NCI-H345 treated with DMSO at 0.1 percent for 48 hours (cell line): ENCODE measurements at regions not wholly inside any gene's neighbourhood (a gene's known extent, or its start where the extent isn't known, plus 50 kb on each side); places are given as distances from the start of the nearest gene placed in this dataset.
"Not testable (repeated sequence)": the region's sequence is repeated elsewhere in the genome, so short reads cannot be mapped to it uniquely, and the experiment has no call there.

Source experiments
- DNase-seq: peaks from one replicate; lab custom pipeline; 2025; ENCODE audit not compliant: unreplicated experiment; lab: John Stamatoyannopoulos, UW

DNA sequence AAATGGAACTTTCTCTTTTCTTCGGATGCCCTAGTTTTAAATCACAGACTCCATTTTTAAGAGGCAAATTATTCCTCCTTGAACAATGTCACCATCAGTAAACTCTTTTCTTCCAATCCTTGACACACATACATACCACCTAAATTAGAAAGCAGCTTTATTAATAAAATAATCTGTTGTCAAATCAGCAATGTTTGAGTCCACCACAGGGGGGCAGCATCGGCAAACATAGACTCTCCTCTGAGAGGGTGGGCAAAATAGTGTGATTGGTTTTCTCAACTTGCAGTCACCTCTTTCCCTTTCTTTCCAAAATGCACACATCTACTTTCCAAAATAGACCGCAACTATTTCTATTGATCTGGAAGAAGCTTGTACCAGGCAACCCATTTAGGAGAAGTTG lies 438.4 kb upstream of the OR4E1 start:
- DNase-seq = no peak

DNA sequence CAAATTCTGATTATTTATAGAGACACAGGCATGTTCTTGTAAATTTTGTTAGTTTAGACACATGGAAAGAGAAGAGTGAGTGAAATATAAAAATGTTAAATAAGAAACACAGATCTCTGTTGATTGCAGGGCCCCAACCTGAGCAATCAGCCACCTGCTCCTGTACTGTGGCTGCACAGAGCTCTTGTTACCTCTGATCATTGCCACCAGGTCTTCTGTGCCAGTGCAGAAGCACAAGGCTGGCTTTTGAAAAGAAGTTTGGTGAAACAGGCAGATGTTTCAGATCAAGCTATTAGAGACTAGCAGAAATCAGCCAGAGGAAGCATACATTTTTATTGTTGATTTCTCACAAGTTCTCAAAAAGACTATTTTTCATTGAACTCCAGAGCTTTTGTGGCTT lies 434.1 kb upstream of the OR4E1 start:
- no peak for DNase-seq

DNA sequence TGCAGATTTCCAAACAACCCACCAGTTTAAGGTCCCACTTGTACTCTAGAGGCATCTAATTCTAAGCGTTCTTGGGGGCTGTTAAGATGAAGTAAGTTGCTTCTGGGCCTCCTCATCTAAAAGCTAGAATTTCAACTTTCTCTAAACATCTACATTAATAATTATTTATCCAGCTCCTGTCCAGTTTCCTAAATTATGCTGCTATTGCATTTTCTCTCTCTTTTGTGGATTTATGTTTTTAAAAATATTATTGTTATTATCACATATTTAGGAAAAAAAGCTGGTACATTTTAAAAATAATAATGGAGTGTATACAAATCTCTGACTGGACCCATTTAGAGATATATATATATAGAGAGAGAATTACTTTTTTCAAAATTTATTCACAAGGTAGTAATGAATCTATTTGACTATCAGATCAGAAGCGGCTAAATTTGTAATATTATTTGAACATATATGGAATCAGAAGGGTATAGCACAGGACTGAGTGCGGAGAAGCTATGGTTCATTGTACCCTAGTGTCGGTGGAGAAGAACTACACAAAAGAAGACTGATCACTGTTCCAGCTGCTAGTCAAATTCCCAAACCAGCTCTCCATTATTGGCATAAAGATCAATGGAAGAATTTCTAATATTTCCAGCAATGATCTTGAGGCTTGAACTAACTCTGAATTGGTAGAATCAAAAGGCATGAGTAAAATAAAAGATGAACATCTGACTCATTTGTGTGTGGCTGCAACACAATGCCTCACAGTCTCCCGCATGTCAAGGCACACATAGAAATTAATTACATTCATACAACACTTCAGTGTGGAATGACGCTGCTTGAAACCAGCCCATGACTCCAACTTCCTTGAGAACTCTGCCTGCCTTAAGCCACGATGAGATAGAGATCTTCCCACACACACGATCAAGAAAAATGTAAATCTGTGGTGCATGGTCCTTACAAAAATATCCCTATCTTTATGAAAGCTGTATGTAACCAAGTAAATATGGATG lies 433.4 kb upstream of the OR4E1 start:
- DNase-seq = no peak

DNA sequence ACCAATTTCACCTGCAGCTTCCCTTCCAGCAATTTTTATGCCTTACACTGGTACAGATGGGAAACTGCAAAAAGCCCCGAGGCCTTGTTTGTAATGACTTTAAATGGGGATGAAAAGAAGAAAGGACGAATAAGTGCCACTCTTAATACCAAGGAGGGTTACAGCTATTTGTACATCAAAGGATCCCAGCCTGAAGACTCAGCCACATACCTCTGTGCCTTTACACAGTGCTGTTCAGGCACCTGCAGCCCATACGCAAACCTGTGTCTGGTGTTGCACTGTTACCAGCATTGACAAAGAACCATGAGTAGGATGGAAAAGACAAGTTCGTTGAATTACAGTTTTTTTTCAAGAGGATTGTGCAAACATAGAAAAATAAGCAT lies 432.0 kb upstream of the OR4E1 start:
- no peak for DNase-seq

DNA sequence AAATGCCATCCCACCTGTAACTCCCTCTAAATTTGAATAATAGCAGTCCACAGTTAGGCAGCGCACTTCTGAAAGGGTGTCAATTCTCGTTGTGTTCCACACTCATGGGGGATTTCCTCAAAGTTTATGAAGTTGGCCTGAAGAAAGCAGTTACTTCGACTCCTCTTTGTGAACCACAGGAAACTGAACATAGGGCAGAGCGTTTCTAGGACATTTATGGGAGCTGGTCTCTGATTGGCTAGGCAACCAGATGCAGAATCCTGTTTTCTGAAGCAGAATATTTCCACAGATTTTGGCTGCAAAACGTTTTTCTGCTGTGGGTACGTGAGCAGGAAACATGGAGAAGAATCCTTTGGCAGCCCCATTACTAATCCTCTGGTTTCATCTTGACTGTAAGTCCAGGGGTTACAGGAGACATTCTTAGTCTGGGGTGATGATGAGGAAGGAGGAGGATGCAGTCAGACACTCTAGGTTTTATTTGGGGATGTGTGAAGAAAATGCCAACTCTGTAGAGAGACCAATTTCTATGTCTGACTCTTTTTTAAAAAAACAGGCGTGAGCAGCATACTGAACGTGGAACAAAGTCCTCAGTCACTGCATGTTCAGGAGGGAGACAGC lies 431.5 kb upstream of the OR4E1 start:
- DNase-seq = no peak

DNA sequence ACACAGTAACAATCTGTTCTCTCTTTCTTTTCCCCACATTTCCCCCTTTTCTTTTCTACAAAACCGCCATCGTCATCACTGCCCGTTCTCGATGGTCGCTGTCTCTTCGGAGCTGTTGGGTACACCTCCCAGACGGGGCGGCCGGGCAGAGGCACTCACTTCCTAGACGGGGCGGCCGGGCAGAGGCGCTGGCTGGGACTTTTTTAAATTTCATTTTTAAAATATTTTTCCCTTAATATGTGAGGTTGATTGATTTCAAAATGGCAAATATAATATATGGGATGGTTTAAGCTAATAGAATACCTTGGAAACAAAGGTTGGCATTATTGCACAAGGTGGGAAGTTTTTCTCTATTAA lies 427.1 kb upstream of the OR4E1 start:
- not testable (repeated sequence) for DNase-seq

DNA sequence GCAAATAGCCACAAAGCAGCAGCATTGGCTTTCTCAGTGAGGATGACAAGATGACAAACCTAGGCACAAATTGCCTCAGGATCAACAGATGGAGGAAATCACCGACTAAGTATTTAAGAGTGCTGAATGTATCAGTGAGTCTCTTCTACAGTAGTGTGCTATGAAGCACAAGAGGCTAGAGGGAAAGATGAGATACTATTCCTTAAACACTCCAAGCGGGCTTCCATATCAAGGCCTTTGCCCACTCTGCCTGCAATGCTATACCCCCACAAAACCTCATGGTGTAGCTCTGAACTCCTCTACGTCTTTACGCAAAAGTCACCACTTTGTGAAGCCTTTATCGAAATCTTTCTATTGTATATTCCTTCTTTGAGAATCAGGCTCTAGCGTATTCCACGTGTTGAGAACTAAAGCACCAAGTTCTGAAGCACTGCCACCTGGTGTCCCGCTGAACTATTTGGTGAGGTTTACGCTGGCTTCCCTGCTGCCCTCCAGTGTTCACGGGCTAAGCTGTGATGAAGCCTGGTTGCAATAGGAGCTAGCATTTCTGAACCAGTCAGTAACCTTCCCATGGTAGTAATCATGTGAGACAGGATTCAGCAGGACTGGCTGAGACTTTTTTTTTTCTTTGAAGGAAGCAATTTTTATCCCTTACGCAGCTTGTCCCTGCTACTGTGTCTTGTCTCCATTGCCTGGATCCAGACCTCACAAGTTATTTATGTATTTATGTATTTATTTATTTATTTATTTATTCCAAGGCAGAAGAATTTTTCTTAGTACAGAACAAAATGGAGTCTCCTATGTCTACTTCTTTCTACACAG lies 426.5 kb upstream of the OR4E1 start:
- DNase-seq = no peak

DNA sequence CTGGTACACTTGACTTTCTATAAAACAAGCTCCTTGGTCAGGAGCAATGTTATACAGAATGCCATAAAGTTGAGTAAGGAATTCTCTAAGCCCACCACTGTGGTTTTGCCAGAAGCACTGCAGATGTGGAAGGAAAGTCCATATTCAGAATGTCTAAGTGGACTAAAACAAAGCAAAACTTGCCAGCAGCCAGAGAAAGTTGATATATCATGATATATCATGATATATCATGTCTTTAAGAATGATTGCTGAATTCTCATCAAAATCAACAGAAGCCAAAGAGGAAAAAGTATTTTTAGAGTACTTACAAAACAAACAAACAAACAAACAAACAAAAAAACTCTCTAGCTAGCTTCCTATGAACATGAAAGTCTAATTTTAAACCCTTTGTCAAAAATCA lies 424.8 kb upstream of the OR4E1 start:
- no peak for DNase-seq

DNA sequence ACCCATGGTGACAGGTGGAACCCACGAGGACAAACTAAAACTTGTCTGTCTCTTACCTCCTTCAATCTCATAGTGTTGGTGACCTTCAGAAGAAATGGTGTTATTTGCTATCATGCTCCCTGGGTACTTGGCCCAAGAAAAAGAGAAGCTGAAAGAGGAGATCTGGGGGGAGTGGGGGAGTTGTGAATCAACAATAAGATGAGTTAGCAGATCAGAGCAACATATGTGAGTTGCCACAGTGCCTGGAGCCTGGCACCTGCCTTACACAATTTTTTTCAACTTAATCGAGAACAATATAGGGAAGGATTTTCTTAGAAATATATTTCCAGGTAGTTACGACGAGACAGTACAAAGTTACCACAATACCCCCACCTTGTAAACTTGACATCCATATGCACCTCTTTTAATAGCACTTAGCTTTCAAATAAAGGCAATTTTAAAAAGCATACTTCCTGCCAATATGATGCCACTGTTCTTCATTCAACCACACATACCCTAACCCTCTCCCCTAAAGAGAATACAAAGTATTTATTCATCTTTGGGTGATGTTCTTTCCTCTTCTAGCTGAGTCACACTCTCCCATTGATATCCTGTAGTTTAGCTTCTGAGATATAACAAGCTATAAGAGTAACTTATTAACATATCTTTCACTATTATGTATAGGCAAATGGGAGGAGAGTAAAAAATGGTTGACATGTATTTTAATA lies 424.1 kb upstream of the OR4E1 start:
- no peak for DNase-seq

DNA sequence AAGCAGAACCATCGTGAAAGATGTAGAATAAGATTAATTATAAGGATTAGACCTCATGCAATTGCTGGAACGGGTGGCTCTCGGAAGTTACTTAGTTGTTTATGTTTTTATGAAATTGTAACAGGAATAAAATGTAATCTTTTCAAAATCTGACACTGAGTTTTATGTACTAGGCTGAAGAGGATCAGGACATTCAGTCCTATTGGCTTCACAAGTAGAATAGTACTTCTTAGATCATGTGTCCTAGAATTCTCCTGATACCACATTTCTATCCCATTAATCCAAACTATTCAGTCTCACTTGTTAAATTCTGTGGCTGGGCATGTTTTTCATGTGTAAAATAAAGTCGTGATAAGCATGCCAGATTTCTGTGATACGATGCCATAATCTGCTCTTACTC lies 423.5 kb upstream of the OR4E1 start:
- no peak for DNase-seq

DNA sequence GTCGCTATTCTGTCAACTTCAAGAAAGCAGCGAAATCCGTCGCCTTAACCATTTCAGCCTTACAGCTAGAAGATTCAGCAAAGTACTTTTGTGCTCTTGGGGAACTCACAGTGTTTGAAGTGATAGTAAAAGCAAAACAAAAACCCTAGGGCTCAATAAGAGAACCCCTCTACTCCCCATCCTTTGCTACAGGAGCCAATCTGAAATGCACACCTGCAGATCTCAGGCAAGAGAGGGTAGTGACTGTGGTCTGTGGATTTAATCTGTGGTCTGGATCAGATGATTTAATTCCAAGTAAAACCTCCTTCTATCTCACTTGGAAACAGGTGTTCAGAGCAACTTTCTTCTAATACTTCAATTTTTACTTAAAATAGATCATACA lies 422.9 kb upstream of the OR4E1 start:
- DNase-seq = no peak

DNA sequence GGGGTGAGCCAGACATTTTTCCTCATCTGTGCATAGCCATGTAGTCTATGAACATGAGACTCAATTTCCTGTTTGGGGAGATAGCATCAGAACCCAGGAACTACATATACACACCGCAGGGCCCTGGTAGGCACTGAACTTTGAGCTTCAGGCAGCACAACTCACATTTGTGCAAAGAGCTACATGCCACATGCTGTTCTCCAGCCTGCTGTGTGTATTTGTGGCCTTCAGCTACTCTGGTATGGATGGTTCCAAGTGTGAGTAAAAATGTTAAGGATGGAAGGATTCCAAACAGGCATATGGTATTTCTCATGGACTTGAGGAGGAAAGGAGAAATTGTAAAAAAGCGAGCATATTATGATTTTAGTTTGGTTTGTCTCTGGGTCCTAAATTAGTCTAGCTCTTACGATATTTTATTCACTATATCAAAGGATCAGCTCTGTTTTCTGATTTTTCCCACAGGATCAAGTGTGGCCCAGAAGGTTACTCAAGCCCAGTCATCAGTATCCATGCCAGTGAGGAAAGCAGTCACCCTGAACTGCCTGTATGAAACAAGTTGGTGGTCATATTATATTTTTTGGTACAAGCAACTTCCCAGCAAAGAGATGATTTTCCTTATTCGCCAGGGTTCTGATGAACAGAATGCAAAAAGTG lies 422.4 kb upstream of the OR4E1 start:
- DNase-seq = no peak

DNA sequence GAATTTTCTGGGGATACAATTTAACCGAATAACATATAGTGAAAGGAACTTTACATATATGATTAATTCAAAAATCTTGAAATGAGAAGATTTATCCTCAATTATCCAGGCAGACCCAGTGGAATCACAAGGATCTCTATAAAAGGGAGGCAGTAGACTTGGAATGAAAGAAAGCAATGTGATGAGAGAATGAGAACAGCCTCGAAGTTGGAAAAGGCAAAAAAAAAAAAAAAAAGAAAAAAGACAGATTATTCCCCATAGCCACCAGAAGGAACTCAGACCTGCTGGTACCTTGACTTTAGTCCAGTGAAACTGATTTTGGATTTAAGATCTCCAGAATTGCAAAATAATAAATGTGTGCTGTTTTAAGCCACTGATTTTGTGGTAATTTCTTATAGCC lies 416.3 kb upstream of the OR4E1 start:
- DNase-seq = no peak

DNA sequence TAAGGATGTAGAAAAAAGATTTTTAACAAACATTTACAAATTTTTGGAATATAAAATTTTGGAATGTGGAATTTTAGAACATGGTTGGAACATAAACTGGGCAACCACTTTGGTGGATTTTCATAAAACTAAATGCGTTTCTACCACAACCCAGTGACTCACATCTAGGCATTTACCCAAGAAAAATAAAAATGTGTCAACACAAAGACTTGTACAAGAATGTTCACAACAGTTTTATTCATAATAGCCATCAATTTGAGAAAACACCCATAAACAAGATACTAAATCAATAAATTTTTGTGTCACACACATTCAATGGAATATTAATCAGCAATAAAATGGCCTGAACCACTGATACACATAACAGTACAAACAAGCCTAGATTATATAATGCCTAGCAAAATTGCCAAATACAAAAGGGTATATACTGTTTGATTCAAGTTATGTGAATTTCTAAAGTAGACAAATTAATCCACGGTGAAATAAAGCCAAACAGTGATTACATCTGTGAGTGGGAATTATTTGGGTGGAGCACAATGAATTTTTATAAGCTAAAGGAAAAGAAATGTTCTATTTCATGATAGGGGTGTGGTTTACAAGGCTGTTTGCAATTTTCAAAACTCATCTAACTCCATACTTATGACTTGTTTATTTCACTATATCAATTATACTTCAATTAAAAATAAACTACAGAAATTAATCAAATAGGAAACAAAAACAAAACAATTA lies 415.2 kb upstream of the OR4E1 start:
- no peak for DNase-seq

DNA sequence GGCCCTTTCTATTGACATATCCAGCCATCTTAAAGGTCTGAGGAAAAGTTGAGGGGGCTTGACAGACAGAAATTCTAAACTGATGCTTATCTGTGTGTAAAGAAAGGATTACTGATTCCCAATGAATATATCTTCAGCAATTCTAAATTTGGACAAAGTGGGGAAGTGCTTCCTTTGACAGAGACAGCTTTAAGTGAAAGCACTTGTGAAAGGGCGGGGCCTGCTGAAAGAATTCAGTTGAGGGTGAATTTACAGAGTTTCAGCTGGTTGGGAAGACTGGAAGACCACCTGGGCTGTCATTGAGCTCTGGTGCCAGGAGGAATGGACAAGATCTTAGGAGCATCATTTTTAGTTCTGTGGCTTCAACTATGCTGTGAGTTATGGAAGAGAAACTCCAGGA lies 412.5 kb upstream of the OR4E1 start:
- DNase-seq = no peak

DNA sequence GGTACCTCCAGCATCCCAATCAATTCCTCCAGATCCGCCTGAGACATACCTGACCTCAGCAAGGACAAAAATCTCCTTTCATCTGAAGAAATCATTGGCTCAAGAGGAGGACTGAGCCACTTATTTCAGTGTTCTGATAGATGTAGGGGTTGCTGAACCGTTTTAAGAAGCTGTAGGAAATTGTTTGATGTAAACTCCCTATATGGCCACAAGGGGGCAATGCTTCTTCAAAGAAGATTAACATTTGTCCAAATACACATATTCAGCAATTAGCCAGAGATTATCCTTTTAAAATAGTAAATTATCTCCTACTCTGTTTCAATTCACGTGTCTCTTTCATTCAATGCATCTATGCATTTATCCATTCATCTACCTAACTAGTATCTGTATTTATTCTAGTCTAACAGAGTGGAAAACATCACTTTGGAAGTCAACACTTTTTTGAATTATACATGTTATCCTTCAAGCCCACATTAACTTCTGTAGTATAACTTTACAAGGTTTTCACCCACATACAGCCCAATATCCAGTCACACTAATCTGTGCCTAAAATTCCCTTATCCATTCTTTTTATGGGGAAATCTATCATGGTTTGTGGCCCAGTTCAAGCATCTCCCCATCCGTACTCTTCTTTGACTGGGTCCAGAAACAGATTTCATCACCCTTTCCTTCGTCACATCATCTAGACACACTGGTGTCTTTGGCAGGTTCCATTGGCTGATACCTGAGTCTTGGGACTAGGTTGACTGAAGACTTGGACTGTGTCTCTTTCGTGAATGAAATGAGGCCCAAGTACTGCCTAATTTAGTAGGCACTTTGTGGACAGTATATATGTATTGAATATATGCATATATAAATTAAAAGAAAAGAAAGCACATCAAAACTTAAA lies 411.0 kb upstream of the OR4E1 start:
- DNase-seq = peak; percentile 33

DNA sequence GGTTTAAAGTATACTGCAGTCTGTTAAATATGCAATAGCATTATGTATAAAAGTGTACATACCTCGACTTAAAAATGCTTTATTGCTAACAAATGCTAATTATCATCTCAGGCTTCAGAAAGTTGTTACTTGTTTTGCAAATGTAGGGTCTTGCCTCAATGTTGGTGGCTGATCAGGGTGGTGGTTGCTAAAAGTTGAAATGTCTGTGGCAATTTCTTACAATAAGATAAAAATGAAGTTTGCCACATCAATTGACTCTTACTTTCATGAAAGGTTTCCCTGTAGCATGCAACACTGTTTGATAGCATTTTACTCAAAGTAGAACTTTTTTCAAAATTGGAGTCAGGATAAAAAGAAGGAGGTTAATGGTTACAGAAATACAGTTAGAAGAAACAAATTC lies 407.7 kb upstream of the OR4E1 start:
- no peak for DNase-seq

DNA sequence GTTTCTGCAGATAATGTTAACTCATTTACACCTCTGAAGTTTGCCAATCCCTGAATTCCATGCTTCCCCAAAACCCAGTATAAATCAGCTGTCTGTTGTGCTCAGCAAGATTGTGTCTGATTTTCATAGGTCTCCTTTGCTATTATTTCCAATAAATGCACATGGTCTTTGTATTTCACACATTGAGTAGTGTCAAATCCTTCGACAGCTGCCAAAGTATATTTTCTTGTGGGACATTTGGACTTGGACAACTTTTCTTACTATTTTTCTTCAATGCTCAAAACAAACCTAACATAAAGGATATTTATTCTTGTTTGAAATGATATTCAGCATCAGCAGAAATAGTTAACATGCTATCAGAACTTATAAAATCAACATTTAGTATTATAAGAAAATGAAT lies 406.1 kb upstream of the OR4E1 start:
- DNase-seq = no peak

DNA sequence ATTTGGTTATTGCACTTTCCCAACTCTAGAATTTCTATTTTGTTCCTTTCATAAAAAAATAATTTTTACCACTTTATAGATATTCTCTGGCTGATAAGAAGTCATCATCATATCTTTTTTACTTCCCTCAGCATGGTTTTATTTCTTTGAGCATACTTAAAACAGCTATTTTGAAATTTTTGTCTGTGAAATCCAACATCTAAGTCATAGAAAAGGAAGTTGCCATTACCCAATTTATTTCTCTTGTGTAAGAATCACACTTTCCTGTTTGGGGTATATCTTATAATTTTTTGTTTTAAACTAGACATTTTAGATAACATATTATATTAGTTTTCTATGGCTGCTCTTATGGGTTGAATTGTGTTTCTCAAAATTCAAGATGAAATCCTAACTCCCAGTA lies 400.2 kb upstream of the OR4E1 start:
- no peak for DNase-seq
